ENCODE measurements at regions not wholly inside any gene's neighbourhood (a gene's known extent, or its start where the extent isn't known, plus 50 kb on each side); places are given as distances from the start of the nearest gene placed in this dataset.
"Not testable (repeated sequence)": the region's sequence is repeated elsewhere in the genome, so short reads cannot be mapped to it uniquely, and the experiment has no call there.

DNA sequence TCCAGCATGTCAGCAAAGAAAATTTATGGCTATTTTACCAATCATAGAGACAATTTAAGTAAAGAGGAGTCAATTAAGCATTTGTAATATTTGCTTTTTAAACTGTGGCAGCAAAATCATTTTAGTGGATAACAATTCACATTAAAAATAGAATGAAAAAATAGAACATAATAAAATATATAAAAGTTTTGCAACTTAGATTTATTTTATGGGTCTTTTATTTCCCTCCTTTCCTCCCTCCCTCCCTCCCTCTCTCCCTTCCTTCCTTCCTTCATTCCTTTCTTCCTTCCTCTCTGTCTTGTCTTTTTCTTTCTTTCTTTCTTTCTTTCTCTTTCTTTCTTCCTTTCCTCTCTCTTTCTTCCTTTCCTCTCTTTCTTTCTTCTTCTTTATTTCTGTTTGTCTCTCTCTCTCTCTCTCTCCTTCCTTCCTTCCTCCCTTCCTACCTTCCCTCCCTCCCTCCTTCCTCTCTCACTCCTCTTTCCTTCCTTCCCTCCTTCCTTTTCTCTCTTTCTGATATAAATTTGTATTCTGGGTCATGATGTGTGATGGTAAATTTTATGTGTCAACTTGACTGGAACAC is 610.9 kb upstream of the CITED2 start:
- no peak overlapping the region for H3K4me3 ChIP-seq (ENCODE audit: insufficient read depth, low read depth, low read length, poor library complexity, severe bottlenecking)
- no peak overlapping the region for H3K27ac ChIP-seq (ENCODE audit: insufficient read depth, low read length, poor library complexity, severe bottlenecking)
- no peaks in the 10 kb centered on the region for H3K27me3 ChIP-seq (replicated peaks; ENCODE audit: control insufficient read depth, insufficient read depth, low read length, poor library complexity, severe bottlenecking)
- H3K4me1 ChIP-seq (ENCODE audit: control insufficient read depth, insufficient read depth, low read length, poor library complexity, severe bottlenecking): no peaks in the 10 kb centered on the region
- no peaks in the 10 kb centered on the region for H3K36me3 ChIP-seq (ENCODE audit: control insufficient read depth, insufficient read depth, low read length)
- H3K9me3 ChIP-seq (ENCODE audit: control insufficient read depth, low read length): no peaks in the 10 kb centered on the region
- DNase-seq: no peak

DNA sequence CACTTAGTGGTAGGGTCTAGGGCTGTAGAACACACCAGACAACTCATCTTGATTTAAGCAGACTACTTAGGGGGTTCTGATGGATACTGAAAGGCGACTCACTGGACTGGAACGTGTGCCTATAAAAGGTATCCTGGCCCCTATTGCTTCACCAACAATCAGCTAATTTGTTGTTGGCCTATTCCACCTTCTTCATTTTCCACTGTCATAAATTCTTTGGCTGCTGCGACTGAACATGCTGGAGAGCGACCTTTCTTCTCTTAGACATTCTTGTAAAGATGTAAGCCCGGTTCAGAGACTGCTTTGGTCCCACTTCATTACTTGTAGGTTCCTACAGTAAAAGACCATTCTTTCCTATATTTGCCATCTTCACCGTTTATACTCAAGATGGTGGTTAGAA is 609.9 kb upstream of the CITED2 start:
- H3K4me1 ChIP-seq (ENCODE audit: control insufficient read depth, insufficient read depth, low read length, poor library complexity, severe bottlenecking): no peaks in the 10 kb centered on the region
- H3K36me3 ChIP-seq (ENCODE audit: control insufficient read depth, insufficient read depth, low read length): no peaks in the 10 kb centered on the region
- no peaks in the 10 kb centered on the region for H3K27me3 ChIP-seq (replicated peaks; ENCODE audit: control insufficient read depth, insufficient read depth, low read length, poor library complexity, severe bottlenecking)
- H3K27ac ChIP-seq (ENCODE audit: insufficient read depth, low read length, poor library complexity, severe bottlenecking): no peak overlapping the region
- no peak for DNase-seq
- H3K4me3 ChIP-seq (ENCODE audit: insufficient read depth, low read depth, low read length, poor library complexity, severe bottlenecking): no peak overlapping the region
- H3K9me3 ChIP-seq (ENCODE audit: control insufficient read depth, low read length): no peaks in the 10 kb centered on the region

- H3K4me1 ChIP-seq (ENCODE audit: control insufficient read depth, insufficient read depth, low read length, poor library complexity, severe bottlenecking): no peaks in the 10 kb centered on the region
- no peaks in the 10 kb centered on the region for H3K9me3 ChIP-seq (ENCODE audit: control insufficient read depth, low read length)
- no peak overlapping the region for H3K4me3 ChIP-seq (ENCODE audit: insufficient read depth, low read depth, low read length, poor library complexity, severe bottlenecking)
- DNase-seq: no peak
- H3K27ac ChIP-seq (ENCODE audit: insufficient read depth, low read length, poor library complexity, severe bottlenecking): no peak overlapping the region
- H3K36me3 ChIP-seq (ENCODE audit: control insufficient read depth, insufficient read depth, low read length): no peaks in the 10 kb centered on the region
- H3K27me3 ChIP-seq (replicated peaks; ENCODE audit: control insufficient read depth, insufficient read depth, low read length, poor library complexity, severe bottlenecking): no peaks in the 10 kb centered on the region
These were observed 609.3 kb upstream of the CITED2 start for GRCh38 chr6:139983555-139984276.

- Histone ChIP-seq H3K36me3 (ENCODE audit: control insufficient read depth, insufficient read depth, low read length) (no peaks in the 10 kb centered on the region), H3K27me3 (replicated peaks; ENCODE audit: control insufficient read depth, insufficient read depth, low read length, poor library complexity, severe bottlenecking) (no peaks in the 10 kb centered on the region), H3K4me3 (ENCODE audit: insufficient read depth, low read depth, low read length, poor library complexity, severe bottlenecking) (no peak overlapping the region), H3K9me3 (ENCODE audit: control insufficient read depth, low read length) (no peaks in the 10 kb centered on the region), H3K4me1 (ENCODE audit: control insufficient read depth, insufficient read depth, low read length, poor library complexity, severe bottlenecking) (no peaks in the 10 kb centered on the region), H3K27ac (ENCODE audit: insufficient read depth, low read length, poor library complexity, severe bottlenecking) (no peak overlapping the region)
- no peak for DNase-seq
These were observed 608.3 kb upstream of the CITED2 start for GRCh38 chr6:139982652-139983295.

DNA sequence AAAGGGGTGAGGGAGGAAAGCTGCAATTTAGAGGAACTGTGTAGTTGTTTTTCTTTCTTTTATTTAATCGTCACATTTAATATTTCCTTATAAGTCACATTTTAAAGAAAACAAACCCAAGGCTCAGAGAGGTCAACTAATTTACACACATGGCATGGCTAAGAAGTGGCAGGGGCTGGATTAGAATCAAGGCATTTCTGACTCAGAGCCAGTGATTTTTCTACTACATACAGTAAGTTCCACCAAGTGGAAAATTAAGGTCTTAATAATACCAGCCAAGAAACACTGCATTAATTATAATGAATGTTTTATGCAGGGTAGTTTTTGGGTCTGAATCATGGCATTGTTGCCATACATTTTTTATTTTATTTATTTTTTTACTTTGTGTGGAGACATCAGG is 607.7 kb upstream of the CITED2 start:
- DNase-seq: no peak
- no peaks in the 10 kb centered on the region for H3K27me3 ChIP-seq (replicated peaks; ENCODE audit: control insufficient read depth, insufficient read depth, low read length, poor library complexity, severe bottlenecking)
- no peaks in the 10 kb centered on the region for H3K36me3 ChIP-seq (ENCODE audit: control insufficient read depth, insufficient read depth, low read length)
- no peak overlapping the region for H3K27ac ChIP-seq (ENCODE audit: insufficient read depth, low read length, poor library complexity, severe bottlenecking)
- H3K4me3 ChIP-seq (ENCODE audit: insufficient read depth, low read depth, low read length, poor library complexity, severe bottlenecking): no peak overlapping the region
- no peaks in the 10 kb centered on the region for H3K4me1 ChIP-seq (ENCODE audit: control insufficient read depth, insufficient read depth, low read length, poor library complexity, severe bottlenecking)
- no peaks in the 10 kb centered on the region for H3K9me3 ChIP-seq (ENCODE audit: control insufficient read depth, low read length)

DNA sequence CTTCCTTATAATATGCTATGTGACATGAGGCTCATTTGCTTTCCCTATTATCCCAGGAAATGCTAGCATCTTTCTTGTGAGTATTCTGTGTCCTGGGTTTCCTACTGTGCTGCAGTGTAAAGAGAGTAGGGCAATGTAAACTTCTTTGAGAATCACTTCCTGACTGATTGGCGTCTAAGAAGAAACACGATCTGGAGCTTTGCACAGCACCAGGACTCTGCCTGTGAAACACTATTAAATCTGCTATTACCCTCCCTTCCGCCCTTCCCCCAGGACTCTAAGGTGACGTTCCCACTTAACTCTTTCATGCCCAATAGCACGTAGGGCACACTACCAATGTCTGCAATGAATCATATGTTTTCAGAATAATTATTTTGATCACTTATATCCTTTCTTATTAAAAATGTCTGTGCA is 607.3 kb upstream of the CITED2 start:
- H3K27ac ChIP-seq (ENCODE audit: insufficient read depth, low read length, poor library complexity, severe bottlenecking): no peak overlapping the region
- DNase-seq: no peak
- no peaks in the 10 kb centered on the region for H3K27me3 ChIP-seq (replicated peaks; ENCODE audit: control insufficient read depth, insufficient read depth, low read length, poor library complexity, severe bottlenecking)
- H3K4me3 ChIP-seq (ENCODE audit: insufficient read depth, low read depth, low read length, poor library complexity, severe bottlenecking): no peak overlapping the region
- H3K36me3 ChIP-seq (ENCODE audit: control insufficient read depth, insufficient read depth, low read length): no peaks in the 10 kb centered on the region
- no peaks in the 10 kb centered on the region for H3K4me1 ChIP-seq (ENCODE audit: control insufficient read depth, insufficient read depth, low read length, poor library complexity, severe bottlenecking)
- no peaks in the 10 kb centered on the region for H3K9me3 ChIP-seq (ENCODE audit: control insufficient read depth, low read length)

DNA sequence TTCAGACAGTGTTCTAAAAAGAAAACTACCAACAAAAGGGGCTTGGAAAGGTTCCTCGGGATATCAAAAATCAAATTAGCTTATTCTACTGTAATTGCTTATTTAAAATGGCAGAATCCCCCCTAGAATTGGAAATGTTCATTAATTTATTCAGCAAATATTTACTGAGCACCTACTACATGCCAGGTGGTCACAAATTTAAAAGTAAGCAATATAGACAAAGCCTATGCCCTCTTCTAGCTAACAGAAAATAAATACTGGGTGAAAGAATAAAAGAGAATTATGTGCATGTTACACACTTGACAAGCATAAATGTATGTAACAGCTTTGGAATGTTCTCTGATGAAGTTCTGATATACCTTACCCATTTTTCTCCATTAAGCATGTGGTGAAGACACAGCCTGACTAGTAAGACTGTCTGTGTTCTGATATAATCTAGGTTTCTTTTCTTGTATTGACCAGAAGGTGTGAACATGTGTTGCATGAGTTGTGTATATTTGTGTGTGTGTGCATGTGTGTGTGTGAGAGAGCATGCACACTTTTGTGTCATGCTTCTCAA is 606.7 kb upstream of the CITED2 start:
- no peaks in the 10 kb centered on the region for H3K27me3 ChIP-seq (replicated peaks; ENCODE audit: control insufficient read depth, insufficient read depth, low read length, poor library complexity, severe bottlenecking)
- H3K4me3 ChIP-seq (ENCODE audit: insufficient read depth, low read depth, low read length, poor library complexity, severe bottlenecking): no peak overlapping the region
- no peaks in the 10 kb centered on the region for H3K9me3 ChIP-seq (ENCODE audit: control insufficient read depth, low read length)
- no peaks in the 10 kb centered on the region for H3K36me3 ChIP-seq (ENCODE audit: control insufficient read depth, insufficient read depth, low read length)
- no peak overlapping the region for H3K27ac ChIP-seq (ENCODE audit: insufficient read depth, low read length, poor library complexity, severe bottlenecking)
- no peak for DNase-seq
- H3K4me1 ChIP-seq (ENCODE audit: control insufficient read depth, insufficient read depth, low read length, poor library complexity, severe bottlenecking): no peaks in the 10 kb centered on the region

DNA sequence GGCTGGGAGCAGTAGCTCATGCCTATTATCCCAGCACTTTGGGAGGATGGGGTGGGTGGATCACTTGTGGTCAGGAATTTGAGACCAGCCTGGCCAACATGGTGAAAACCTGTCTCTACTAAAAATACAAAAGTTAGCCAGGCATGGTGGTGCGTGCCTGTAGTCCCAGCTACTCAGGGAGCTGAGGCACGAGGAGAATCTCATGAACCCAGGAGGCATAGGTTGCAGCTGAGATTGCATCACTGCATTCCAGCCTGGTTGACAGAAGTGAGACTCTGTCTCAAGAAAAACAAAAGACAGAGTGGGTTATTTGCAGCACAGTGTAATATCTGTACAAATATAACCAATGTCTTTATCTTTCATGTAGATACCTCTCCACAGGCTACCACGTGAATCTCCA is 606.2 kb upstream of the CITED2 start:
- not testable (repeated sequence) for DNase-seq; H3K36me3 ChIP-seq (ENCODE audit: control insufficient read depth, insufficient read depth, low read length); H3K27ac ChIP-seq (ENCODE audit: insufficient read depth, low read length, poor library complexity, severe bottlenecking); H3K9me3 ChIP-seq (ENCODE audit: control insufficient read depth, low read length); H3K4me1 ChIP-seq (ENCODE audit: control insufficient read depth, insufficient read depth, low read length, poor library complexity, severe bottlenecking); H3K27me3 ChIP-seq (replicated peaks; ENCODE audit: control insufficient read depth, insufficient read depth, low read length, poor library complexity, severe bottlenecking); H3K4me3 ChIP-seq (ENCODE audit: insufficient read depth, low read depth, low read length, poor library complexity, severe bottlenecking)

- no peak for DNase-seq
- Histone ChIP-seq H3K4me1 (ENCODE audit: control insufficient read depth, insufficient read depth, low read length, poor library complexity, severe bottlenecking) (no peaks in the 10 kb centered on the region), H3K36me3 (ENCODE audit: control insufficient read depth, insufficient read depth, low read length) (no peaks in the 10 kb centered on the region)
These were observed 604.7 kb upstream of the CITED2 start for GRCh38 chr6:139979021-139979725.

More at GRCh38 chr6:139979021-139979725, 604.7 kb upstream of the CITED2 start:
- Histone ChIP-seq H3K9me3 (ENCODE audit: control insufficient read depth, low read length) (no peaks in the 10 kb centered on the region), H3K4me3 (ENCODE audit: insufficient read depth, low read depth, low read length, poor library complexity, severe bottlenecking) (no peak overlapping the region), H3K27me3 (replicated peaks; ENCODE audit: control insufficient read depth, insufficient read depth, low read length, poor library complexity, severe bottlenecking) (no peaks in the 10 kb centered on the region), H3K27ac (ENCODE audit: insufficient read depth, low read length, poor library complexity, severe bottlenecking) (no peak overlapping the region)

Data from effector memory CD4-positive, alpha-beta T cell (primary cell).